ENCODE measurements at regions not wholly inside any gene's neighbourhood (a gene's known extent, or its start where the extent isn't known, plus 50 kb on each side); places are given as distances from the start of the nearest gene placed in this dataset.

DNA sequence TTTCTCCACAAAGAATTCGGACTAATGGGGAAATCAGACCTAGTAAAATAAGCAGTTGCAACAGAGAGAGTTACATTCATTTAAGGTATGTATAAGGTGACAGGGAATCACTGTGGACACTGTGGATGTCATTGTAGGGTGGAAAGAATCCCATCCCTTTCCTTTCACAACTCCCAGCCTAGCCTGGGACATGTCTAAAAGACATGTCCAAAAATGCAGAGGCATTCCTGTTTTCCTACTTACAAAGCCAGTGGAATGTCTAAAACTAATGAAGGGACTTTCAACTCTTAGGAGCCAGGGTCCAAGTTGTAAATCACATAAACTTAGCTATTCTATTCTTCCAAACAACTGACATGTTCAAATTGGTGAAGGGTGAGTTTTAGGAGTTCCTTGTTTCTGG lies 511.0 kb downstream of the PRELID2 start:
- no peak for DNase-seq (ENCODE audit: low spot score)

DNA sequence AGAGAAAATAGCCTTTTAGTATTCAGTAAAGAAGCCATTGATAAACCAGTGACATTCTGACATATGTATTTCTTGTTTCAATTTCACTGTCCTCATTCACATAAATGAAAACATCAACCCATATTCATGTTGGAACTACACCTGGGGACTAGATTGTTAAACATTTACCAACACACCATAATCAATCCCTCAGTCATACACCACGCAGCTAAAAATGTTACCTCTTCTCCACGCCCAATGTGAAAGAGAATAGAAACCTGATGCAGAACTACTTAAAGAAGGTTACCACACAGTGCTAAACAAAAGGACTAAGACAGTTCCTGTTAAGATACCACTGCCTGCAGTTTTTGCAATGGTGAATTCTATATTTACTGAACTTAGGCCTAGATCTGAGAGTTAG lies 518.9 kb downstream of the PRELID2 start:
- Histone ChIP-seq H3K36me3 (no peaks in the 10 kb centered on the region), H3K9me3 (no peaks in the 10 kb centered on the region), H3K4me3 (no peak overlapping the region), H3K4me1 (no peaks in the 10 kb centered on the region), H3K27me3 (no peaks in the 10 kb centered on the region), H3K27ac (no peak overlapping the region)
- TF ChIP-seq, protein P1, sequence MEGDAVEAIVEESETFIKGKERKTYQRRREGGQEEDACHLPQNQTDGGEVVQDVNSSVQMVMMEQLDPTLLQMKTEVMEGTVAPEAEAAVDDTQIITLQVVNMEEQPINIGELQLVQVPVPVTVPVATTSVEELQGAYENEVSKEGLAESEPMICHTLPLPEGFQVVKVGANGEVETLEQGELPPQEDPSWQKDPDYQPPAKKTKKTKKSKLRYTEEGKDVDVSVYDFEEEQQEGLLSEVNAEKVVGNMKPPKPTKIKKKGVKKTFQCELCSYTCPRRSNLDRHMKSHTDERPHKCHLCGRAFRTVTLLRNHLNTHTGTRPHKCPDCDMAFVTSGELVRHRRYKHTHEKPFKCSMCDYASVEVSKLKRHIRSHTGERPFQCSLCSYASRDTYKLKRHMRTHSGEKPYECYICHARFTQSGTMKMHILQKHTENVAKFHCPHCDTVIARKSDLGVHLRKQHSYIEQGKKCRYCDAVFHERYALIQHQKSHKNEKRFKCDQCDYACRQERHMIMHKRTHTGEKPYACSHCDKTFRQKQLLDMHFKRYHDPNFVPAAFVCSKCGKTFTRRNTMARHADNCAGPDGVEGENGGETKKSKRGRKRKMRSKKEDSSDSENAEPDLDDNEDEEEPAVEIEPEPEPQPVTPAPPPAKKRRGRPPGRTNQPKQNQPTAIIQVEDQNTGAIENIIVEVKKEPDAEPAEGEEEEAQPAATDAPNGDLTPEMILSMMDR (IDR thresholded peaks at IDR 0.05) = no peak
- DNase-seq (ENCODE audit: low spot score) = no peak

More for the DNA sequence above, 511.0 kb downstream of the PRELID2 start:
- no peaks in the 10 kb centered on the region for H3K4me1 ChIP-seq
- H3K27ac ChIP-seq = no peak overlapping the region
- peaks cover 0 to 6% of the 10 kb centered on the region in 2 donors for H3K9me3 ChIP-seq
- TF ChIP-seq, protein P1 (IDR thresholded peaks at IDR 0.05) = no peak
- no peaks in the 10 kb centered on the region for H3K27me3 ChIP-seq
- H3K36me3 ChIP-seq = no peaks in the 10 kb centered on the region
- no peak overlapping the region for H3K4me3 ChIP-seq

DNA sequence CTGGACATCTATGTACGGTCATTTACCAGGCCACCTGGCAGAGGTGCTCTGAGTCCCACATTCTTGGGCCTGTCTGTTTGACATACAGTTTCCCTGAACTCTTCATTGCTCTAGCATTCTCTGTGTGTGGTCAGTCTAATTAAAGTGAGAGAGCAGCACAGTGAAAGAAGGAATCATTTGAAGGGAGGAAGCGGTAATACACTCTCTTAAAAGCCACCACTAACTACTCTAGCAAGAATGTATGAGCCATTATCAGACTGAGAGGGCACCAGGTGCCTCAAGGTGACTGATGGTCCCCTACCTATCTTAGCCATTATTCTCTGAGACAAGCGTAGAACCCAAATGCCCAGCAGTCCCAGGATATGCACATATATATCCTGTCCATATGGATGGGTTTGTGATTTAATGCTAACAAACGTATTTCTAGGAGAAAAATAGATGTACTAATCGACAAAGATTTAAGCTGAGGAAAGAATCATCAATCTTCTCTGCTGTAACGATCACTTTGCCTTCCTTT lies 527.2 kb downstream of the PRELID2 start:
- TF ChIP-seq, protein P1 (IDR thresholded peaks at IDR 0.05) = no peak
- H3K36me3 ChIP-seq = no peaks in the 10 kb centered on the region
- H3K4me1 ChIP-seq = no peaks in the 10 kb centered on the region
- no peak overlapping the region for H3K4me3 ChIP-seq
- no peaks in the 10 kb centered on the region for H3K9me3 ChIP-seq
- no peak for DNase-seq (ENCODE audit: low spot score)
- H3K27me3 ChIP-seq = no peaks in the 10 kb centered on the region
- no peak overlapping the region for H3K27ac ChIP-seq

DNA sequence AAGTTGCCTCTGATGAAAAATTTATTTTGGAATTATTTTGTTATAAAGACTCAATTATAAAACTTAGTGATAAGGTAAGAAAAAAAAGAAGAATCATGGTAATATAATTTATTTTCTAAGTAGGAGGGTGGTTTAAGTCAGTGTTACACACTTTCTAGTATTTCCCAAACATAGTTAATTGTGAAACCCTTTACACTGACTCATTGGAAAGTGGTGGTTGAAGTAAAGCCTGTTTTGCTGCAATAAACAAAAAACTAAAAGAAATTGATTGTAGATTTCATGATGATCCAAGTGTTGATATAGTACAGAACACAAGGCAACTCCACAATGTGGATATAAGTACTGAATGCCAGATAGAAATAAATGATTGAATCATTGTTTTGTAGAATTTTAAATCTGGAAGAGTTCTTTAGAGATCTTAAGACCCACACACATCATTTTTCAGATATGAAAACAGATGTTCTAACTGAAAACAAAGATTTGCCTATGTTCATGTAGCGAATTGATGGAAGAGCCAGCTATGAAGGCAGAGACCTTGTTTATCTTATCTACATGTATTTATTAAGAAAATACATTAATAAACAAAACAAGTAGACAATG lies 539.8 kb downstream of the PRELID2 start:
- Histone ChIP-seq H3K4me3 (no peak overlapping the region), H3K27me3 (no peaks in the 10 kb centered on the region), H3K27ac (no peak overlapping the region), H3K9me3 (no peaks in the 10 kb centered on the region), H3K36me3 (no peaks in the 10 kb centered on the region), H3K4me1 (no peaks in the 10 kb centered on the region)
- TF ChIP-seq, protein P1 (IDR thresholded peaks at IDR 0.05) = no peak
- no peak for DNase-seq (ENCODE audit: low spot score)

DNA sequence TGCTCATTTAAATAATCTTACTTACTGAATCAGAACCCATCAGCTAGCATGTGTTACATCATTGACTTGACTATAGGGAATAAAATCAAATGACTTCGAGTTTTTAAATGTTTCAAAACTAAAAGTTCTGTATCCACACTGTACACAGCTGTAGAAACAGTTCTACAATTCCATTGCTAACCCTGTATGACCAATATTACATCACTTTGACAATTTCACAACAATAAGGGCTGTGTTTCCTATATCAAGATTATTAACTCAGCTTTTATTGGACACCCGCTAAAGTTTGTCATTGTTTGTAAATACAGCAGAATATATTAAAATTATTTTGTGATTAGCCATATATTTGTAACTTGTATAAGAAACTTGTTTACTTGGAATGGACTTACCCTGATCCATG lies 540.8 kb downstream of the PRELID2 start:
- no peaks in the 10 kb centered on the region for H3K9me3 ChIP-seq
- H3K4me1 ChIP-seq = no peaks in the 10 kb centered on the region
- H3K27me3 ChIP-seq = no peaks in the 10 kb centered on the region
- H3K4me3 ChIP-seq = no peak overlapping the region
- DNase-seq (ENCODE audit: low spot score) = no peak
- TF ChIP-seq, protein P1 (IDR thresholded peaks at IDR 0.05) = no peak
- no peaks in the 10 kb centered on the region for H3K36me3 ChIP-seq
- H3K27ac ChIP-seq = no peak overlapping the region

DNA sequence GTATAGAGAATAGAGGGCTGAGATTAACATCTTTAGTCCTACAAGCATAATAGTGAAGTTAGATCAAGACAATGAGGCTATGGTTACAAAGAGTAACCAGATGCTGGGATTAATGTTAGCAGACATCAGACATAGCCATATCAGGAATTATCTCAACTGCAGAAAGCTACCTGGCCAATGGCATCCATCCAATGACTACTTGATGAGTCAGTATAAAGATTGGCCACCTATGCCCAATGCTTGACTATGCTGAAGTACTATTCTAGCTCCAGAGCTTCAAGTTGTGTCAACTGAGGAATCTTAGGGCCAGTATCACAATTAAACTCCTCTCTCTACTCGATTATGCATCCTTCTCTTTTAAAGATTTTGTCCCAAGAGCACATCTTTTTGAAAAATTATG lies 541.4 kb downstream of the PRELID2 start:
- no peaks in the 10 kb centered on the region for H3K27me3 ChIP-seq
- no peaks in the 10 kb centered on the region for H3K9me3 ChIP-seq
- H3K36me3 ChIP-seq = no peaks in the 10 kb centered on the region
- no peak for DNase-seq (ENCODE audit: low spot score)
- TF ChIP-seq, protein P1 (IDR thresholded peaks at IDR 0.05) = no peak
- no peak overlapping the region for H3K27ac ChIP-seq
- H3K4me3 ChIP-seq = no peak overlapping the region
- H3K4me1 ChIP-seq = no peaks in the 10 kb centered on the region

Measured in right atrium auricular region (tissue), 2 donors.